K562 (cell line): ENCODE measurements at regions not wholly inside any gene's neighbourhood (a gene's known extent, or its start where the extent isn't known, plus 50 kb on each side); places are given as distances from the start of the nearest gene placed in this dataset.

Experiments used
- ATAC-seq: fragments of 200-7000 bp; cut with Tn5 transposase; 3 replicates; pipeline ENCODE4 v1.9.1; 2020; ENCODE audit warnings: moderate library complexity
- BruUV-seq: library from RNA; stranded (reverse); fragments of 400-500 nt; replicated peaks from 2 replicates; lab custom pipeline; 2021; lab: Mats Ljungman, UMichigan
- CTCF ChIA-PET: fragments of 300-600 bp; formaldehyde crosslinking; extraction: SDS; loops from one replicate; lab custom pipeline; 2021; ENCODE audit warnings: low intra/inter-chr PET ratio; lab: Yijun Ruan, JAX
- POLR2A ChIA-PET: fragments of 300-600, 350-650 bp; sonication (Branson Sonifier 250); formaldehyde crosslinking; extraction: SDS; loops from one replicate; lab custom pipeline; 2021; ENCODE audit warnings: antibody characterized with exemption, inconsistent platforms; lab: Yijun Ruan, JAX
- DNase-seq, 4 experiments: peaks; one replicate each; pipeline versions ENCODE4 v3.0.0 to v3.0.0-alpha.2; 2011 to 2018; ENCODE audit warnings: low spot score in 3 of 4, mixed read lengths in 3 of 4; ENCODE audit errors: extremely low read depth in 1 of 4
- FAIRE-seq: peaks from 2 replicates; lab custom pipeline; 2011; peaks lifted over from hg19 to GRCh38; lab: Jason Lieb, UNC
- H2AFZ ChIP-seq: 2 replicates; pipeline ENCODE4 v1.6.0; 2011; ENCODE audit warnings: low read depth, low read length, control low read depth, inconsistent platforms
- H3K27ac ChIP-seq: fragments of 200-600 bp; 3 replicates; pipeline ENCODE4 v1.8.0; 2011; ENCODE audit warnings: low read depth, mild to moderate bottlenecking, control low read depth, inconsistent platforms, low read length, moderate library complexity, mixed read lengths; ENCODE audit errors: extremely low read depth
- H3K27me3 ChIP-seq, 2 experiments: fragments of 300-600 bp in 1 of 2; 2 replicates in 1 of 2; 3 replicates in 1 of 2; pipeline versions ENCODE4 v1.6.0 to v1.8.0; 2011; ENCODE audit warnings: inconsistent platforms in 2 of 2, low read length in 2 of 2, mild to moderate bottlenecking in 1 of 2, mixed read lengths in 1 of 2, moderate library complexity in 1 of 2; ENCODE audit not compliant: control insufficient read depth in 2 of 2, insufficient read depth in 2 of 2
- H3K36me3 ChIP-seq: fragments of 300-600 bp; 3 replicates; pipeline ENCODE4 v1.8.0; 2011; ENCODE audit warnings: mild to moderate bottlenecking, low read length, inconsistent platforms; ENCODE audit not compliant: control insufficient read depth, insufficient read depth
- H3K4me1 ChIP-seq, 2 experiments: fragments of 200-600 bp in 1 of 2; replicated peaks in 1 of 2; 2 replicates in 1 of 2; 3 replicates in 1 of 2; pipeline versions ENCODE4 v1.5.1 to v1.8.0; 2011; ENCODE audit warnings: inconsistent platforms in 2 of 2, low read length in 2 of 2, mild to moderate bottlenecking in 1 of 2, mixed read lengths in 1 of 2, moderate library complexity in 1 of 2; ENCODE audit not compliant: control insufficient read depth in 2 of 2, insufficient read depth in 2 of 2
- H3K4me2 ChIP-seq: 2 replicates; pipeline ENCODE4 v1.6.1; 2011; ENCODE audit warnings: low read length, control low read depth, inconsistent platforms, mixed read lengths; ENCODE audit not compliant: insufficient read depth
- H3K4me3 ChIP-seq: fragments of 200-600 bp; sonication (generic), shearing (Covaris generic); 2 replicates; pipeline ENCODE4 v1.5.1; 2016; ENCODE audit warnings: control low read depth, inconsistent platforms
- H3K79me2 ChIP-seq: fragments of 200-600 bp; 3 replicates; pipeline ENCODE4 v1.8.0; 2011; ENCODE audit warnings: low read length, inconsistent platforms; ENCODE audit not compliant: control insufficient read depth, insufficient read depth
- H3K9ac ChIP-seq, 2 experiments: 2 replicates each; pipeline versions ENCODE4 v1.6.0 to v1.6.1; 2011; ENCODE audit warnings: low read depth in 2 of 2, low read length in 2 of 2, control low read depth in 1 of 2, inconsistent platforms in 1 of 2, mild to moderate bottlenecking in 1 of 2, mixed read lengths in 1 of 2; ENCODE audit not compliant: insufficient read depth in 1 of 2
- H3K9me1 ChIP-seq: one replicate; pipeline ENCODE4 v1.6.0; 2011; ENCODE audit warnings: inconsistent platforms, mild to moderate bottlenecking, low read length, moderate library complexity; ENCODE audit not compliant: control insufficient read depth, insufficient read depth
- H3K9me3 ChIP-seq: replicated peaks from 2 replicates; pipeline ENCODE4 v1.5.1; 2011; ENCODE audit warnings: low read depth, low read length, inconsistent platforms; ENCODE audit not compliant: control insufficient read depth, insufficient read depth
- H4K20me1 ChIP-seq: replicated peaks from 2 replicates; pipeline ENCODE4 v1.6.1; 2011; ENCODE audit warnings: low read length, inconsistent platforms, mixed read lengths; ENCODE audit not compliant: control insufficient read depth, insufficient read depth
- ARHGAP35 ChIP-seq: fragments of 450-650 bp; IDR thresholded peaks from 2 replicates; pipeline ENCODE4 v1.6.1; 2018; ENCODE audit not compliant: partially characterized antibody
- CAMTA2 ChIP-seq: fragments of 250-450 bp; sonication (Bioruptor Pico); conservative IDR thresholded peaks from 2 replicates; pipeline ENCODE4 v1.5.1; 2022
- CCNT2 ChIP-seq: IDR thresholded peaks from 2 replicates; pipeline ENCODE4 v1.6.1; 2011; ENCODE audit warnings: borderline replicate concordance, low read depth, mild to moderate bottlenecking, moderate library complexity, mixed read lengths, low read length; ENCODE audit not compliant: insufficient read length; ENCODE audit errors: extremely low read depth
- GTF2F1 ChIP-seq: IDR thresholded peaks from 2 replicates; pipeline ENCODE4 v1.6.1; 2011; ENCODE audit warnings: low read depth, low read length, improper control_type of control experiment
- MAFG ChIP-seq: fragments of 450-650 bp; conservative IDR thresholded peaks from 2 replicates; pipeline ENCODE4 v1.6.1; 2016; ENCODE audit warnings: missing genetic modification characterization, missing compliant biosample characterization
- MTA2 ChIP-seq: fragments of 450-650 bp; IDR thresholded peaks from 2 replicates; pipeline ENCODE4 v1.6.1; 2016; ENCODE audit warnings: low read depth
- PCBP1 ChIP-seq: fragments of 200-400 bp; formaldehyde crosslinking; IDR thresholded peaks from 2 replicates; pipeline ENCODE4 v1.6.1; 2018; ENCODE audit warnings: mild to moderate bottlenecking, low read depth, low read length; ENCODE audit not compliant: poor library complexity, severe bottlenecking
- PHF8 ChIP-seq: fragments of 200-600 bp; sonication (generic); IDR thresholded peaks from 2 replicates; pipeline ENCODE4 v1.6.1; 2012; ENCODE audit warnings: mixed run types, mild to moderate bottlenecking, inconsistent platforms, low read length, moderate library complexity, borderline replicate concordance
- PTTG1 ChIP-seq: fragments of 450-650 bp; IDR thresholded peaks from 2 replicates; pipeline ENCODE4 v1.6.1; 2016; ENCODE audit warnings: low read depth, mild to moderate bottlenecking, missing genetic modification characterization, missing compliant biosample characterization
- SRSF1 ChIP-seq: fragments of 200-400 bp; formaldehyde crosslinking; IDR thresholded peaks from 2 replicates; pipeline ENCODE4 v1.6.1; 2017; ENCODE audit warnings: mild to moderate bottlenecking, low read depth, low read length, moderate library complexity
- TRIM28 ChIP-seq: fragments of 450-650 bp; IDR thresholded peaks from 2 replicates; pipeline ENCODE4 v1.6.1; 2017
- ZBTB1 ChIP-seq: sonication (generic); formaldehyde crosslinking; IDR thresholded peaks from 2 replicates; pipeline ENCODE4 v1.8.1; 2023; ENCODE audit warnings: missing genetic modification reagents, low read depth, mild to moderate bottlenecking, borderline replicate concordance
- ZNF584 ChIP-seq: fragments of 200-800 bp; sonication (Bioruptor generic); IDR thresholded peaks from 2 replicates; pipeline ENCODE4 v1.6.1; 2016; ENCODE audit warnings: low read depth, mild to moderate bottlenecking, missing genetic modification characterization, missing compliant biosample characterization
- WGBS: fragments of 100-300 bp; shearing (Covaris generic); methylation state at CpG from one replicate; pipeline ENCODE4 v1.1.6; 2016; ENCODE audit warnings: low coverage, mixed read lengths; ENCODE audit not compliant: insufficient coverage; ENCODE audit errors: missing lambda C conversion rate; 5-methylcytosine and 5-hydroxymethylcytosine counted together
- in situ Hi-C: fragments of 300-500 bp; cut with MboI; formaldehyde crosslinking; loops from 4 replicates; pipeline ENCODE4 v1.15.0; 2018; ENCODE audit warnings: inconsistent platforms, mixed read lengths
- intact Hi-C: fragments of 100-400 bp; cut with micrococcal nuclease; formaldehyde crosslinking; loops from 2 replicates; pipeline ENCODE4 v1.14.2; 2022
- TF ChIP-seq, protein P1 (sequence below): fragments of 250-450 bp; sonication (Bioruptor Pico); IDR thresholded peaks from 2 replicates; pipeline ENCODE4 v1.5.0; 2021; ENCODE audit warnings: mild to moderate bottlenecking, borderline replicate concordance
- TF ChIP-seq, protein P2 (sequence below), 3 experiments: fragments of 200-800 bp in 1 of 3; fragments of 250-450 bp in 1 of 3; fragments of 450-650 bp in 1 of 3; sonication (Bioruptor Pico) in 1 of 3; sonication (Bioruptor generic) in 1 of 3; formaldehyde crosslinking in 1 of 3; IDR thresholded peaks; 2 replicates each; pipeline versions ENCODE4 v1.6.1 to v1.8.0; 2016 to 2022; ENCODE audit warnings: mild to moderate bottlenecking in 2 of 3, missing genetic modification characterization in 2 of 3, missing compliant biosample characterization in 1 of 3, moderate library complexity in 1 of 3
- TF ChIP-seq, protein P3 (sequence below), 3 experiments: fragments of 200-800 bp in 1 of 3; sonication (Bioruptor generic) in 1 of 3; sonication (generic) in 1 of 3; formaldehyde crosslinking in 1 of 3; IDR thresholded peaks; 2 replicates each; pipeline versions ENCODE4 v1.6.1 to v1.8.0; 2016 to 2022; ENCODE audit warnings: mild to moderate bottlenecking in 2 of 3, missing compliant biosample characterization in 2 of 3, missing genetic modification characterization in 2 of 3, missing genetic modification reagents in 1 of 3

DNA sequence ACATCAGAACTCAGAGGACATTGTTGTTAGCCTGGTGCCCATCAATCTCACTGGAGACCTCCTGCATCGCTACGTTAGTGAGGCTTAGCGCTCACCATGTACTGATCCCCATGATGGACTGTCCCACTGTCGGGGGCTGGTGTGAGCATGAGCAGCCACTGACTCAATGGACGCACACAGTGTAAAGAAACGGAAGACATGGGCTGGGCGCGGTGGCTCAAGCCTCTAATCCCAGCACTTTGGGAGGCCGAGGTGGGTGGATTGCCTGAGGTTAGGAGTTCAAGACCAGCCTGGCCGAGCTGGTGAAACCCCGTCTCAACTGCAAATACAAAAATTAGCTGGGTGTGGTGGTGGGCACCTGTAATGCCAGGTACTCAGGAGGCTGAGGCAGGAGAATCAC lies 112.9 kb downstream of the CRYBB2 start:
- intact Hi-C loops, result loop anchor here (5.0 kb wide), 1 partner anchor 95 kb away; no protein-coding TSS in a partner anchor
- Histone ChIP-seq H3K36me3 (no peaks in the 10 kb centered on the region), H3K4me3 (no peak overlapping the region), H3K27me3 (0 out of 5 replicates have a peak, but pooled peaks cover 0 to 3% of the 10 kb centered on the region in 2 experiments), H3K4me1 (no peaks in the 10 kb centered on the region), H3K9me1 (no peaks in the 10 kb centered on the region), H3K27ac (no peak overlapping the region), H4K20me1 (no peaks in the 10 kb centered on the region), H3K4me2 (no peak overlapping the region), H3K9ac (no peak overlapping the region), H2AFZ (no peak overlapping the region), H3K9me3 (no peaks in the 10 kb centered on the region), H3K79me2 (no peaks in the 10 kb centered on the region)
- no peak for TF ChIP-seq MAFG
- no peak for TF ChIP-seq GTF2F1
- TF ChIP-seq, protein P1, sequence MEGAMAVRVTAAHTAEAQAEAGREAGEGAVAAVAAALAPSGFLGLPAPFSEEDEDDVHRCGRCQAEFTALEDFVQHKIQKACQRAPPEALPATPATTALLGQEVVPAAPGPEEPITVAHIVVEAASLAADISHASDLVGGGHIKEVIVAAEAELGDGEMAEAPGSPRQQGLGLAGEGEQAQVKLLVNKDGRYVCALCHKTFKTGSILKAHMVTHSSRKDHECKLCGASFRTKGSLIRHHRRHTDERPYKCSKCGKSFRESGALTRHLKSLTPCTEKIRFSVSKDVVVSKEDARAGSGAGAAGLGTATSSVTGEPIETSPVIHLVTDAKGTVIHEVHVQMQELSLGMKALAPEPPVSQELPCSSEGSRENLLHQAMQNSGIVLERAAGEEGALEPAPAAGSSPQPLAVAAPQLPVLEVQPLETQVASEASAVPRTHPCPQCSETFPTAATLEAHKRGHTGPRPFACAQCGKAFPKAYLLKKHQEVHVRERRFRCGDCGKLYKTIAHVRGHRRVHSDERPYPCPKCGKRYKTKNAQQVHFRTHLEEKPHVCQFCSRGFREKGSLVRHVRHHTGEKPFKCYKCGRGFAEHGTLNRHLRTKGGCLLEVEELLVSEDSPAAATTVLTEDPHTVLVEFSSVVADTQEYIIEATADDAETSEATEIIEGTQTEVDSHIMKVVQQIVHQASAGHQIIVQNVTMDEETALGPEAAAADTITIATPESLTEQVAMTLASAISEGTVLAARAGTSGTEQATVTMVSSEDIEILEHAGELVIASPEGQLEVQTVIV (CRISPR knock-in tag), result no peak
- no peak for TF ChIP-seq PCBP1
- TF ChIP-seq, protein P2, sequence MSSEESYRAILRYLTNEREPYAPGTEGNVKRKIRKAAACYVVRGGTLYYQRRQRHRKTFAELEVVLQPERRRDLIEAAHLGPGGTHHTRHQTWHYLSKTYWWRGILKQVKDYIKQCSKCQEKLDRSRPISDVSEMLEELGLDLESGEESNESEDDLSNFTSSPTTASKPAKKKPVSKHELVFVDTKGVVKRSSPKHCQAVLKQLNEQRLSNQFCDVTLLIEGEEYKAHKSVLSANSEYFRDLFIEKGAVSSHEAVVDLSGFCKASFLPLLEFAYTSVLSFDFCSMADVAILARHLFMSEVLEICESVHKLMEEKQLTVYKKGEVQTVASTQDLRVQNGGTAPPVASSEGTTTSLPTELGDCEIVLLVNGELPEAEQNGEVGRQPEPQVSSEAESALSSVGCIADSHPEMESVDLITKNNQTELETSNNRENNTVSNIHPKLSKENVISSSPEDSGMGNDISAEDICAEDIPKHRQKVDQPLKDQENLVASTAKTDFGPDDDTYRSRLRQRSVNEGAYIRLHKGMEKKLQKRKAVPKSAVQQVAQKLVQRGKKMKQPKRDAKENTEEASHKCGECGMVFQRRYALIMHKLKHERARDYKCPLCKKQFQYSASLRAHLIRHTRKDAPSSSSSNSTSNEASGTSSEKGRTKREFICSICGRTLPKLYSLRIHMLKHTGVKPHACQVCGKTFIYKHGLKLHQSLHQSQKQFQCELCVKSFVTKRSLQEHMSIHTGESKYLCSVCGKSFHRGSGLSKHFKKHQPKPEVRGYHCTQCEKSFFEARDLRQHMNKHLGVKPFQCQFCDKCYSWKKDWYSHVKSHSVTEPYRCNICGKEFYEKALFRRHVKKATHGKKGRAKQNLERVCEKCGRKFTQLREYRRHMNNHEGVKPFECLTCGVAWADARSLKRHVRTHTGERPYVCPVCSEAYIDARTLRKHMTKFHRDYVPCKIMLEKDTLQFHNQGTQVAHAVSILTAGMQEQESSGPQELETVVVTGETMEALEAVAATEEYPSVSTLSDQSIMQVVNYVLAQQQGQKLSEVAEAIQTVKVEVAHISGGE (CRISPR knock-in tag; IDR thresholded peaks at IDR 0.05), result no peak
- TF ChIP-seq PTTG1, result no peak
- no peak for TF ChIP-seq CCNT2
- TF ChIP-seq PHF8, result no peak
- no peak for TF ChIP-seq TRIM28
- no peak for TF ChIP-seq SRSF1
- no peak for TF ChIP-seq ZBTB1
- TF ChIP-seq, protein P3, sequence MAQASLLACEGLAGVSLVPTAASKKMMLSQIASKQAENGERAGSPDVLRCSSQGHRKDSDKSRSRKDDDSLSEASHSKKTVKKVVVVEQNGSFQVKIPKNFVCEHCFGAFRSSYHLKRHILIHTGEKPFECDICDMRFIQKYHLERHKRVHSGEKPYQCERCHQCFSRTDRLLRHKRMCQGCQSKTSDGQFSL (CRISPR knock-in tag; IDR thresholded peaks at IDR 0.05), result no peak
- TF ChIP-seq, protein P3 (tag; IDR thresholded peaks at IDR 0.05), result no peak
- no peak for TF ChIP-seq ZNF584 (CRISPR knock-in tag)
- no peak for TF ChIP-seq ARHGAP35
- TF ChIP-seq CAMTA2 (CRISPR knock-in tag), result no peak
- TF ChIP-seq MTA2, result no peak
- WGBS, result 14% methylated on average over 8 of the region's 11 CpGs
- no peak for ATAC-seq
- in situ Hi-C loops, result loop anchor here (10.0 kb wide), 2 partner anchors 98 to 128 kb away; no protein-coding TSS in a partner anchor
- ChIA-PET CTCF (no interaction called here), POLR2A (no interaction called here)
- DNase-seq, result no peak
- BruUV-seq, result no TSS peak
- no peak for FAIRE-seq
